Kidney epithelial cell (primary cell): ENCODE measurements at regions not wholly inside any gene's neighbourhood (a gene's known extent, or its start where the extent isn't known, plus 50 kb on each side); places are given as distances from the start of the nearest gene placed in this dataset.

ENCODE experiments used
- DNase-seq: peaks from one replicate; pipeline ENCODE4 v3.0.0-alpha.2; 2010; ENCODE audit warnings: low read depth
- H3K27me3 ChIP-seq: 2 replicates; pipeline ENCODE4 v1.6.0; 2011; ENCODE audit warnings: low read length; ENCODE audit not compliant: control insufficient read depth, insufficient read depth
- H3K36me3 ChIP-seq: 2 replicates; pipeline ENCODE4 v1.5.1; 2011; ENCODE audit warnings: low read length; ENCODE audit not compliant: control insufficient read depth, insufficient read depth
- H3K4me3 ChIP-seq: 2 replicates; pipeline ENCODE4 v1.5.1; 2011; ENCODE audit warnings: low read depth, mild to moderate bottlenecking, control low read depth, low read length
- CTCF ChIP-seq: IDR thresholded peaks from 2 replicates; pipeline ENCODE4 v1.5.1; 2011; ENCODE audit warnings: mild to moderate bottlenecking, moderate library complexity, low read length, control low read depth, inconsistent platforms; ENCODE audit not compliant: insufficient read depth, poor library complexity, severe bottlenecking

DNA sequence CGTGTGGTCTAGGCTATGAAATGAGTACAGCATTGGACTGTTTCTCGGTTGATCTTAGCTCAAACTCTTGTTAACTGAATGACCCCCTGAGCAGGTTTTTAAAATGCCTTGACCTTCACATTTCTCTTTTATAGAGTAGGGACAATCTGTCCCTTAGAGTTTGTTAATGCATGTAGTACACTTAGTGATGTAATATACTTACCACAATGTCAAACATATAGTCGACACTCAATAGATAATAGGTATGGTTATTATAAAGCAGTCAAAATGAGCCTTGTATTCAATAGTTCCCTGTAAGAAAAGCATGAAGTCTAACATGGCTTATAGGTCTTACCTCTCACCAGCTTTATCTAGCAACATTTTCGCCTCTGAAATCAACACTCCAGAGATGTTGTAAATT, 161.0 kb upstream of the RUNX1 start:
- Histone ChIP-seq H3K27me3 (no peaks in the 10 kb centered on the region), H3K36me3 (no peaks in the 10 kb centered on the region), H3K4me3 (no peak overlapping the region)
- TF ChIP-seq CTCF, result no peak
- no peak for DNase-seq

DNA sequence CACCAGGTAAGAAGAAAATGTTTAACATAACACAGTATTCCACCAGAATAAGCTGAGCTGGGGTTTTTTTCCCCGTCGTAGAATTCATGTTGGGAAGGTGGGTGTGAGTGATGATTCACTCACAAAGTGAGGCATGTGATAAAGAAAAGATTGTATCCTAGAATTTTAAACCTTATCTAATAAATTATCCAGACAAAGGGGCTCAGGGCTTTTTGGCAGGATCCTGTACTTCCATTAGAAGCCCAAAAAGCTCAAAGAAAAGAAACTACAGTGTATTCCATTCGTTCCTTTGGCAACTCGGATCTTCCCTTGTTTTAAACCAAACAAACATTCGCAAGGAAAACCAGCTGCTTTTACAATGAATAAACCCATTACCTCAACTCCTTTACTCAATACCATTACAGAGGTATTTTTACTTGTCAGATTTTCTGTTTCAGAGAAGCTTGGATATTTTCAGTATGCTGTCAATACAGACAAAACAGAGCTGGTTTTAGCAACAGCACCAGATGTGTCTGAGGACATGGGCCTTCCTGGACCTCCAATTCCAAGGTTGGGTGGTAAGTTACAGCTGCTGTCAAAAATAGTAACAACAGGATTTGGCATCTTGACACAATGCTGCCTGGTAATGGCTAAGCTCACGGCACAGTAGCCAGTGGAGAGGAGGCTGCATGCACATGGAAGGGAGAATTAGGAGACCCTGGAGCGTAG, 159.9 kb upstream of the RUNX1 start:
- DNase-seq, result no peak
- TF ChIP-seq CTCF, result no peak
- H3K36me3 ChIP-seq, result no peaks in the 10 kb centered on the region
- no peak overlapping the region for H3K4me3 ChIP-seq
- no peaks in the 10 kb centered on the region for H3K27me3 ChIP-seq

DNA sequence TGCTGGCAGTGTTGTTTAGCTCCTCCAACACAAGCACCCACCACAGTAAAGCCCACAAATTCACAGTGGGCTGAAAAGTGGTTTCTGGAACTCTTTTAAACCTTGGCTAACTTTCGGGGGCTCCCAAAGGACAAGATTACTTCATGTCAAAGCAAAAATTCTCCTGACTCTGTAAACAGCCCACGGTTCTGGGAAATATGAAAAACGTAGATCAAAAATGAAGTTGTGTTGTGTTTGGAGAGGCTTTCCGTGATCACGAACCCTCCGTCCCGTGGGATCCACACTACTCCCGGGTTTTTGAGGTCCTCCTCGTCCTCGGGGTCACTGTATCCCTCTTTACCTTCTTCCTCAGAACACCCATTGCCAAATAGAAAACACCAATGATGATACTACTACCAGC, 159.0 kb upstream of the RUNX1 start:
- no peaks in the 10 kb centered on the region for H3K36me3 ChIP-seq

GRCh38 chr21:35207322-35207721, 158.2 kb upstream of the RUNX1 start:
- TF ChIP-seq CTCF, result no peak
- DNase-seq, result no peak
- no peaks in the 10 kb centered on the region for H3K36me3 ChIP-seq
- H3K4me3 ChIP-seq, result no peak overlapping the region
- H3K27me3 ChIP-seq, result no peaks in the 10 kb centered on the region

More for the DNA sequence above, 159.0 kb upstream of the RUNX1 start:
- TF ChIP-seq CTCF, result no peak
- DNase-seq, result no peak
- Histone ChIP-seq H3K27me3 (no peaks in the 10 kb centered on the region), H3K4me3 (no peak overlapping the region)

- no peaks in the 10 kb centered on the region for H3K36me3 ChIP-seq
- no peak for TF ChIP-seq CTCF
- no peak for DNase-seq
- no peaks in the 10 kb centered on the region for H3K27me3 ChIP-seq
- no peak overlapping the region for H3K4me3 ChIP-seq
These were observed 157.3 kb upstream of the RUNX1 start for GRCh38 chr21:35206141-35207125.
